SK-N-SH treated with all-trans-retinoic acid at 6 μM for 48 hours (cell line): ENCODE measurements at regions not wholly inside any gene's neighbourhood (a gene's known extent, or its start where the extent isn't known, plus 50 kb on each side); places are given as distances from the start of the nearest gene placed in this dataset.

ENCODE experiments used
- CREB5 ChIP-seq: fragments of 250-450 bp; sonication (Bioruptor Pico); IDR thresholded peaks from 2 replicates; pipeline ENCODE4 v1.5.1; 2020; ENCODE audit warnings: low read depth, mild to moderate bottlenecking, moderate library complexity
- OSR1 ChIP-seq: fragments of 250-450 bp; sonication (Bioruptor Pico); IDR thresholded peaks from 2 replicates; pipeline ENCODE4 v1.8.0; 2022; ENCODE audit warnings: moderate library complexity, mild to moderate bottlenecking, inconsistent platforms
- RARB ChIP-seq: fragments of 250-450 bp; sonication (Bioruptor Pico); IDR thresholded peaks from 2 replicates; pipeline ENCODE4 v1.8.0; 2021; ENCODE audit warnings: mild to moderate bottlenecking, moderate library complexity
- TOX ChIP-seq: fragments of 250-450 bp; sonication (Bioruptor Pico); IDR thresholded peaks from 2 replicates; pipeline ENCODE4 v1.8.0; 2021; ENCODE audit warnings: mild to moderate bottlenecking, moderate library complexity, borderline replicate concordance
- ZFP3 ChIP-seq: fragments of 250-450 bp; sonication (Bioruptor Pico); IDR thresholded peaks from 2 replicates; pipeline ENCODE4 v1.5.0; 2020; ENCODE audit warnings: mild to moderate bottlenecking, moderate library complexity
- ZNF565 ChIP-seq: fragments of 450-650 bp; formaldehyde crosslinking; conservative IDR thresholded peaks from 2 replicates; pipeline ENCODE4 v1.5.0; 2020; ENCODE audit warnings: low read depth, mild to moderate bottlenecking, moderate library complexity
- ZNF70 ChIP-seq: fragments of 450-650 bp; formaldehyde crosslinking; IDR thresholded peaks from 2 replicates; pipeline ENCODE4 v1.5.0; 2020; ENCODE audit warnings: mild to moderate bottlenecking, moderate library complexity

- TF ChIP-seq TOX (CRISPR knock-in tag): no peak
- TF ChIP-seq RARB (CRISPR knock-in tag): no peak
- no peak for TF ChIP-seq CREB5 (CRISPR knock-in tag)
- TF ChIP-seq OSR1: no peak
- TF ChIP-seq ZNF565 (CRISPR knock-in tag): no peak
- no peak for TF ChIP-seq ZFP3 (CRISPR knock-in tag)
- TF ChIP-seq ZNF70: no peak
Measured at GRCh38 chr2:120498121-120498520, 152.2 kb downstream of the INHBB start.
